OCI-LY1 (cell line): ENCODE measurements at regions not wholly inside any gene's neighbourhood (a gene's known extent, or its start where the extent isn't known, plus 50 kb on each side); places are given as distances from the start of the nearest gene placed in this dataset.
"Not testable (repeated sequence)": the region's sequence is repeated elsewhere in the genome, so short reads cannot be mapped to it uniquely, and the experiment has no call there.

ENCODE experiments used
- H2AFZ ChIP-seq: fragments of 200-600 bp; sonication (generic), shearing (Covaris generic); 2 replicates; pipeline ENCODE4 v1.6.0; 2014; ENCODE audit warnings: antibody characterized with exemption, mild to moderate bottlenecking, low read length
- H3F3A ChIP-seq: fragments of 200-600 bp; sonication (generic), shearing (Covaris generic); 2 replicates; pipeline ENCODE4 v1.6.0; 2014; ENCODE audit warnings: mild to moderate bottlenecking, antibody characterized with exemption, low read length, moderate library complexity; ENCODE audit not compliant: insufficient read depth
- H3K27ac ChIP-seq: fragments of 200-600 bp; sonication (generic); 2 replicates; pipeline ENCODE4 v1.5.1; 2014; ENCODE audit warnings: low read length, mixed run types, mild to moderate bottlenecking, low read depth; ENCODE audit not compliant: poor library complexity, severe bottlenecking
- H3K27me3 ChIP-seq: fragments of 200-600 bp; sonication (generic); 2 replicates; pipeline ENCODE4 v1.6.0; 2014; ENCODE audit warnings: antibody characterized with exemption, mild to moderate bottlenecking, low read length, moderate library complexity; ENCODE audit not compliant: insufficient read depth
- H3K36me3 ChIP-seq: fragments of 200-600 bp; sonication (generic); 2 replicates; pipeline ENCODE4 v1.6.1; 2014; ENCODE audit warnings: mild to moderate bottlenecking, antibody characterized with exemption, low read length, moderate library complexity, mixed read lengths; ENCODE audit not compliant: insufficient read depth
- H3K4me1 ChIP-seq: fragments of 200-600 bp; sonication (generic); 2 replicates; pipeline ENCODE4 v1.5.1; 2014; ENCODE audit warnings: mild to moderate bottlenecking, low read length, moderate library complexity; ENCODE audit not compliant: insufficient read depth, severe bottlenecking
- H3K4me2 ChIP-seq: fragments of 200-600 bp; sonication (generic), shearing (Covaris generic); 2 replicates; pipeline ENCODE4 v1.6.1; 2014; ENCODE audit warnings: low read length
- H3K4me3 ChIP-seq: fragments of 200-600 bp; sonication (generic); 2 replicates; pipeline ENCODE4 v1.5.1; 2014; ENCODE audit warnings: low read length, low read depth, mild to moderate bottlenecking, mixed read lengths; ENCODE audit not compliant: poor library complexity, severe bottlenecking
- H3K79me2 ChIP-seq: fragments of 200-600 bp; shearing (Covaris generic); 2 replicates; pipeline ENCODE4 v1.6.1; 2016; ENCODE audit warnings: mixed run types, low read length, mixed read lengths; ENCODE audit not compliant: insufficient read depth
- H3K9ac ChIP-seq: fragments of 200-600 bp; sonication (generic), shearing (Covaris generic); 2 replicates; pipeline ENCODE4 v1.6.1; 2014; ENCODE audit warnings: mild to moderate bottlenecking, low read length, mixed read lengths
- H3K9me2 ChIP-seq: fragments of 200-600 bp; sonication (generic), shearing (Covaris generic); 2 replicates; pipeline ENCODE4 v1.6.1; 2014; ENCODE audit warnings: low read depth, mild to moderate bottlenecking, low read length, mixed read lengths
- H3K9me3 ChIP-seq: fragments of 200-600 bp; shearing (Covaris generic); 2 replicates; pipeline ENCODE4 v1.6.1; 2014; ENCODE audit warnings: low read length, mixed read lengths
- H4K20me1 ChIP-seq: fragments of 200-600 bp; sonication (generic), shearing (Covaris generic); 2 replicates; pipeline ENCODE4 v1.6.0; 2016; ENCODE audit warnings: mild to moderate bottlenecking, low read length; ENCODE audit not compliant: insufficient read depth
- EZH2 ChIP-seq: fragments of 200-600 bp; sonication (generic), shearing (Covaris generic); IDR thresholded peaks from 2 replicates; pipeline ENCODE4 v1.8.0; 2017; ENCODE audit warnings: borderline replicate concordance, mixed run types, mild to moderate bottlenecking, antibody characterized with exemption, low read length, moderate library complexity, mixed read lengths
- TF ChIP-seq, protein P1 (sequence below): fragments of 200-600 bp; sonication (generic), shearing (Covaris generic); IDR thresholded peaks from 2 replicates; pipeline ENCODE4 v1.5.1; 2017; ENCODE audit warnings: mild to moderate bottlenecking, antibody characterized with exemption, low read length, moderate library complexity, mixed read lengths

DNA sequence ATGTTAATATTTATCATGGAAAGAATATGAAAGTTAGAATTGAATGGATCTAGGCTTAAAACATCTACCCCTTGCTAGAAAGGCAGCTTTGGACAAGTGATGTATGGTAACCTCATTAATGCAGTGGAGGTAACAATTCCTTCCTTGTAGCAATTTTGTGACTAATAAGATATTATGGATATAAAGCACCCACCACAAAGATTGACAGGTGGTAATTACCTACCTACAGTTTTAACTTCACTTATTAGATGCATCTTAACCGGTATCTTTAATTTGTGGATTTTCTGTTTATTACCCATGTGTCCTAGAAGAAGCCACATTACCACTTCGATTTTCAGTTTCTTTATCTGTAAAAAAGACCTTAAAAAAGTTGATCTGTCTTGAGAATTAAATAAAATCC, 367.0 kb downstream of the DSC3 start:
- H3K9ac ChIP-seq: no peak overlapping the region
- H3K4me1 ChIP-seq: no peaks in the 10 kb centered on the region
- H3K4me2 ChIP-seq: no peak overlapping the region
- H3K4me3 ChIP-seq: no peak overlapping the region
- H3K9me2 ChIP-seq: no peaks in the 10 kb centered on the region
- H3K36me3 ChIP-seq: no peaks in the 10 kb centered on the region
- no peaks in the 10 kb centered on the region for H3K9me3 ChIP-seq
- TF ChIP-seq, protein P1, sequence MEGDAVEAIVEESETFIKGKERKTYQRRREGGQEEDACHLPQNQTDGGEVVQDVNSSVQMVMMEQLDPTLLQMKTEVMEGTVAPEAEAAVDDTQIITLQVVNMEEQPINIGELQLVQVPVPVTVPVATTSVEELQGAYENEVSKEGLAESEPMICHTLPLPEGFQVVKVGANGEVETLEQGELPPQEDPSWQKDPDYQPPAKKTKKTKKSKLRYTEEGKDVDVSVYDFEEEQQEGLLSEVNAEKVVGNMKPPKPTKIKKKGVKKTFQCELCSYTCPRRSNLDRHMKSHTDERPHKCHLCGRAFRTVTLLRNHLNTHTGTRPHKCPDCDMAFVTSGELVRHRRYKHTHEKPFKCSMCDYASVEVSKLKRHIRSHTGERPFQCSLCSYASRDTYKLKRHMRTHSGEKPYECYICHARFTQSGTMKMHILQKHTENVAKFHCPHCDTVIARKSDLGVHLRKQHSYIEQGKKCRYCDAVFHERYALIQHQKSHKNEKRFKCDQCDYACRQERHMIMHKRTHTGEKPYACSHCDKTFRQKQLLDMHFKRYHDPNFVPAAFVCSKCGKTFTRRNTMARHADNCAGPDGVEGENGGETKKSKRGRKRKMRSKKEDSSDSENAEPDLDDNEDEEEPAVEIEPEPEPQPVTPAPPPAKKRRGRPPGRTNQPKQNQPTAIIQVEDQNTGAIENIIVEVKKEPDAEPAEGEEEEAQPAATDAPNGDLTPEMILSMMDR: no peak
- no peak for TF ChIP-seq EZH2
- no peak overlapping the region for H3K27ac ChIP-seq
- H2AFZ ChIP-seq: no peak overlapping the region
- no peaks in the 10 kb centered on the region for H4K20me1 ChIP-seq
- H3F3A ChIP-seq: no peaks in the 10 kb centered on the region
- H3K79me2 ChIP-seq: no peaks in the 10 kb centered on the region
- no peaks in the 10 kb centered on the region for H3K27me3 ChIP-seq

DNA sequence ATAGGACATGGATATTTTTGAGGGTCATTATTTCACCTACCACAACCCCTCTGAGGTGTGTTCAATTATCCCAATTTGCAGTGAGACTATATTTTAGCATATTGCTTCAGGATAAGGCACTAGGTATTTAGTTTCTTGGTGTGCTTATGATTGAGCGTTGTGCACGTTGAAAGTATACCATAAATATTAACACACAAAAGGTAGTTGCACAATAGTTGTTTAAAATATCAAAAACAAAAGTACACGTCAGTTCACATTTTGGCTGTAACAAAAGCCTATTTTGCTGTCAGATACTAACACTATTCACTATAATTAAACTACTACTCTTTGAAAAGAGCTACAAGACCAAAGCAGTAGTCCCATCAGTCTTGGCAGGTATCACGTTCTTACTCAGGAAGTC, 367.5 kb downstream of the DSC3 start:
- no peaks in the 10 kb centered on the region for H3K36me3 ChIP-seq
- H3K27ac ChIP-seq: no peak overlapping the region
- H3F3A ChIP-seq: no peaks in the 10 kb centered on the region
- no peak overlapping the region for H2AFZ ChIP-seq
- H3K4me1 ChIP-seq: no peaks in the 10 kb centered on the region
- no peaks in the 10 kb centered on the region for H3K27me3 ChIP-seq
- no peak overlapping the region for H3K9ac ChIP-seq
- H3K9me2 ChIP-seq: no peaks in the 10 kb centered on the region
- H3K4me3 ChIP-seq: no peak overlapping the region
- no peaks in the 10 kb centered on the region for H4K20me1 ChIP-seq
- H3K79me2 ChIP-seq: no peaks in the 10 kb centered on the region
- H3K9me3 ChIP-seq: no peaks in the 10 kb centered on the region
- H3K4me2 ChIP-seq: no peak overlapping the region
- TF ChIP-seq, protein P1: no peak
- TF ChIP-seq EZH2: no peak

DNA sequence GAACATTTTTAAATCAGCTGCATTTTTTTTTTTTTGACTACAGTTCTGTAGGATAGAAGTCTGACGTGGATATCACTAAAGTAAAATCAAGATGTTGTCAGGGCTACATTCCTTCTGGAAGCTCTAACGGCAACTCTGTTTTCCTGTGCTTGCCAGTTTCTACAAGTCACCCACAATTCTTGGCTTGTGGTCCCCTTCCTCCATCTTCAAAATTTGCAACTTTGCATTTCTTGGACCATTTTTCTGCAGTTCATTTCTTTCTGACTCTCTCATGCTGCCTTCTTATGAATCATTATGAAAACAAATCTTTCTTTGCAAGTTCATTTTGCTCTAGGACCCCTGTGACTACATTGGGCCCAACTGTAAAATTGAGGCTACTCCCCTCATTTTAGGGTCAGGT, 367.9 kb downstream of the DSC3 start:
- Histone ChIP-seq H3K79me2 (no peaks in the 10 kb centered on the region), H3K27me3 (no peaks in the 10 kb centered on the region), H2AFZ (no peak overlapping the region), H3K9ac (no peak overlapping the region), H4K20me1 (no peaks in the 10 kb centered on the region), H3K36me3 (no peaks in the 10 kb centered on the region), H3K27ac (no peak overlapping the region), H3K4me2 (no peak overlapping the region), H3K4me1 (no peaks in the 10 kb centered on the region), H3K9me3 (no peaks in the 10 kb centered on the region), H3F3A (no peaks in the 10 kb centered on the region), H3K9me2 (no peaks in the 10 kb centered on the region), H3K4me3 (no peak overlapping the region)
- TF ChIP-seq, protein P1: no peak
- no peak for TF ChIP-seq EZH2

DNA sequence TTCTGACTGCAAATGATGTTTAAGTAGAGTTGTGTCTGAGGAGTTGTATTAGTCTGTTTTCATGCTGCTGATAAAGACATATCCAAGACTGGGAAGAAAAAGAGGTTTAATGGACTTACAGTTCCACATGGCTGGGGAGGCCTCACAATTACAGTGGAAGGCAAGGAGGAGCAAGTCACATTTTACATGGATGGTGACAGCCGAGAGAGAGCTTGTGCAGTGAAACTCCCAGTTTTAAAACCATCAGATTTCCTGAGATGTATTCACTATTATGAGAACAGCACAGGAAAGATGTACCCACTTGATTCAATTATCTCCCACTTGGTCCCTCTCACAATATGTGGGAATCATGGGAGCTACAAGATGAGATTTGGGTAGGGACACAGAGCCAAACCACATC, 370.1 kb downstream of the DSC3 start:
- not testable (repeated sequence) for H3K79me2 ChIP-seq, H3K9ac ChIP-seq, H3K4me2 ChIP-seq, H3K4me3 ChIP-seq, H2AFZ ChIP-seq, H3K27ac ChIP-seq, H3K4me1 ChIP-seq, H3K9me3 ChIP-seq, H3F3A ChIP-seq, H3K36me3 ChIP-seq, H3K9me2 ChIP-seq, H4K20me1 ChIP-seq, H3K27me3 ChIP-seq
